SU-DHL-6 (cell line): ENCODE measurements at regions not wholly inside any gene's neighbourhood (a gene's known extent, or its start where the extent isn't known, plus 50 kb on each side); places are given as distances from the start of the nearest gene placed in this dataset.

Experiments
- CTCF ChIP-seq: fragments of 200-600 bp; sonication (generic); IDR thresholded peaks from one replicate; pipeline ENCODE4 v1.5.1; 2017; ENCODE audit warnings: antibody characterized with exemption, mild to moderate bottlenecking, low read length, moderate library complexity; ENCODE audit not compliant: insufficient read depth, poor library complexity, severe bottlenecking
- EZH2phosphoT487 ChIP-seq: fragments of 200-600 bp; sonication (generic), shearing (Covaris generic); conservative IDR thresholded peaks from 2 replicates; pipeline ENCODE4 v1.6.1; 2018; ENCODE audit warnings: mild to moderate bottlenecking, antibody characterized with exemption, low read length, moderate library complexity, mixed read lengths

GRCh38 chr14:104428860-104429259, 150.7 kb upstream of the C14orf180 start:
- TF ChIP-seq CTCF (no peak), EZH2phosphoT487 (no peak)
